GM21723 (cell line): ENCODE measurements at regions not wholly inside any gene's neighbourhood (a gene's known extent, or its start where the extent isn't known, plus 50 kb on each side); places are given as distances from the start of the nearest gene placed in this dataset.

Experiments used
- ATAC-seq: cut with Tn5 transposase; IDR thresholded peaks from one replicate; pipeline ENCODE4 v1.9.1; 2021; ENCODE audit warnings: mild to moderate bottlenecking, moderate library complexity; ENCODE audit not compliant: unreplicated experiment

GRCh38 chr4:1543561-1543960 lies 137.3 kb upstream of the NKX1-1 start:
- no peak for ATAC-seq

GRCh38 chr4:1542516-1543320 lies 136.5 kb upstream of the NKX1-1 start:
- no peak for ATAC-seq

GRCh38 chr4:1542226-1542490 lies 135.9 kb upstream of the NKX1-1 start:
- no peak for ATAC-seq

- no peak for ATAC-seq
These were observed 135.4 kb upstream of the NKX1-1 start for GRCh38 chr4:1541449-1542225.

GRCh38 chr4:1540601-1541375 lies 134.5 kb upstream of the NKX1-1 start:
- ATAC-seq, result no peak

- ATAC-seq, result no peak
These were observed 133.8 kb upstream of the NKX1-1 start for GRCh38 chr4:1539859-1540600.

GRCh38 chr4:1538941-1539772 lies 132.9 kb upstream of the NKX1-1 start:
- no peak for ATAC-seq

- ATAC-seq, result no peak
These were observed 131.8 kb upstream of the NKX1-1 start for GRCh38 chr4:1538096-1538410.

GRCh38 chr4:1537410-1538095 lies 131.3 kb upstream of the NKX1-1 start:
- ATAC-seq, result no peak

- no peak for ATAC-seq
These were observed 130.6 kb upstream of the NKX1-1 start for GRCh38 chr4:1536579-1537409.

GRCh38 chr4:1535926-1536578 lies 129.8 kb upstream of the NKX1-1 start:
- no peak for ATAC-seq

- ATAC-seq, result no peak
These were observed 128.8 kb upstream of the NKX1-1 start for GRCh38 chr4:1534876-1535526.

- no peak for ATAC-seq
These were observed 128.0 kb upstream of the NKX1-1 start for GRCh38 chr4:1534095-1534872.

- ATAC-seq, result no peak
These were observed 127.3 kb upstream of the NKX1-1 start for GRCh38 chr4:1533501-1534064.

GRCh38 chr4:1532549-1533395 lies 126.5 kb upstream of the NKX1-1 start:
- no peak for ATAC-seq
